HG02885 (cell line): ENCODE measurements at regions not wholly inside any gene's neighbourhood (a gene's known extent, or its start where the extent isn't known, plus 50 kb on each side); places are given as distances from the start of the nearest gene placed in this dataset.

ENCODE experiments used
- ATAC-seq: cut with Tn5 transposase; IDR thresholded peaks from one replicate; pipeline ENCODE4 v1.9.1; 2021; ENCODE audit warnings: mild to moderate bottlenecking; ENCODE audit not compliant: unreplicated experiment, poor library complexity

DNA sequence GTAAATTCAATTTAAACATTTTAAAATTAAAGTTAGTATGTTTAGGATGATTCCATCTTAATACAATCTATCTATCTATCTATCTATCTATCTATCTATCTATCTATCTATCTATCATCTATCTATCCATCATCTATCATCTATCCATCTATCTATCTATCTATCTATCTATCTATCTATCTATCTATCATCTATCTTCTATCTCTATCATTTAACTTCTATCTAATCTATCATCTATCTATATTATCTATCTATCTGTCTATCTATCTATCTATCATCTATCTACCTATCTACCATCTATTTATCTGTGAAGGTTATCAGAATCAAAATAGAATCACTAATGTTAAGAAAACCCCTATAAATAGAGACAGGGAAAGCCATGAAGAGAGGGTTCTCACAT is 78.3 kb downstream of the RAMP3 start:
- no peak for ATAC-seq

DNA sequence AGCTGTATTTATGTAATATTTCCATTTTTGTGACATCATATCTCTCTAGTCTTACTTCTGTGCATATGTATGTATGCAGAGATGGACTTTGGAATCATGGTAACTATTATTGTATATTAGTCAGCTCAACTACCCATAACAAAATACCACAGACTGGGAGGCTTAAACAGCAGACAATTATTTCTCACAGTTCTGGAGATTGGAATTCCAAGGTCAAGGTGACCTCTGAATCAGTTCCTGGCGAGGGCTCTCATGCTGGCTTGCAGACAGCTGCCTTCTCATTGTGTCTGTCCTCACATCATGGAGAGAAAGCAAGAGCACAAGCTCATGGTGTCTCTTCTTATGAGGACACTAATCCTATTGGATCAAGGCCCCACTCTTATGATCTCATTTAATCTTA is 79.1 kb downstream of the RAMP3 start:
- ATAC-seq = no peak

DNA sequence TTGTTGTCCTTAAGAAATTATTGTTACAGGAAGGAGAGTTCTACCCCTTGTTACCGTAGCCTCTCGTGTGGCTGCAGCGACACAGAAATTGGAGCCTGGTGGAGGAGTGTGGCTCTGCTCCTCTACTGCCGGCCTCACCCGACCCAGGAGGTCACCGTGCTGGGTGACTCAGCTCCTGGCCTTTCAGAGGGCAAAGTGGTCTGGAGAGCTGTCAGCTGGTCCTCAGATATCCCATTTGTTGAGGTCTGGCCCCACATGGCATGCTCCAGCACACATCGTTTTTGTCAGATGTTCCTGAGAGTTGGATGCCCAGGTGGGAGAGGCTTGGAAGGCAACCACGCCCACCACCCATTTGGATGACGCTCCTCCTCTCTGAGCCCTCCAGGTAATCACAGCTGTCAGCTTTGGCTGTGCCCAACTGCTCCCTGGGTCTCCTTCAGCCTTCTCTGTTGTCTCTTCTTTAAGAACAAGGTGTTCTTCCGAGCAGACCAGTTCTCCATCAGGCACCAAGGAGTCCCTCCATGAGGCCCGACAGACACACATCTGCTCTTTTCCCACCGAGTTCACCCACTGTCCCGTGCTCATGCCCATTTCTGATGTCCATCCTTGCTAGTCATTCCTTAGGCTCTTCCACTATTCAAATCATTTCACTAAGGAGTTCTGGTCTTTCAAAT is 80.3 kb downstream of the RAMP3 start:
- no peak for ATAC-seq

DNA sequence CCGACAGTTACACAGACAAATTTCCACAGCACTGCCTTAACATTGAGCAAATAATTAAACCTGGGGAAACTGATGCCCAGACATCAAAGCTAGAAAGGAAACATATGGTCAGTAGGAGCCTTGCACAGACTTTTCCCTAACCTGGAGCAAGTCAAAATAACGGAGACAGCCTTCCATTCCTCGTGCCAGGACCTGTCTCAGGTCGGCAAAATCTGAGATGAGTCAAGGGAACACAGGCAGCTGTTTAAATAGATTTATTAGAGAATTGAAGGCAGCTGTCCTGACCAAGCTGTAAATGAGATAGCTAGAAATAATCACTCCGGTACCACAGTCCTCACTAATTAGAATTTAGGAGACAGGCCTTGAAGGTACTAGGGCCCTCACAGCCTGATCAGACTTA is 81.2 kb downstream of the RAMP3 start:
- ATAC-seq = no peak

DNA sequence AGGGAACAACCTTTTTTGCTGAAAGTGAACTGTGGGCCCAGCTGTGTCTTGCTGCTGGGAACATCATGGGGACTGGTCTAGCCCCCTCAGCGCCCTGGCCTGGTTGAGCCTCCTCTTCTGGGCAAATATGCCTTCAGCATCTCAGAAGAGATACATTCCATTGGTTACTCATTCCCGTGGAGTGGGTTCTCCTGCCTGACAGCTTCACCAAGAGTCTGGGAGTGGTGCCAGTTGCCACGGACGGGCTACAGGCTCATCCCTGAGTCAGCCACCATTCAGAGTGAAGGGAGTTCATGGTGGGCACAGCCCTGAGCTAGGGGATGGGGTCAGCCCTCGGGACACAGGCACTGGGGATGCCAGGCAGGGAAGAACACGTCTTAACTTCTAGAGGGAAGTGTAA is 81.9 kb downstream of the RAMP3 start:
- no peak for ATAC-seq

DNA sequence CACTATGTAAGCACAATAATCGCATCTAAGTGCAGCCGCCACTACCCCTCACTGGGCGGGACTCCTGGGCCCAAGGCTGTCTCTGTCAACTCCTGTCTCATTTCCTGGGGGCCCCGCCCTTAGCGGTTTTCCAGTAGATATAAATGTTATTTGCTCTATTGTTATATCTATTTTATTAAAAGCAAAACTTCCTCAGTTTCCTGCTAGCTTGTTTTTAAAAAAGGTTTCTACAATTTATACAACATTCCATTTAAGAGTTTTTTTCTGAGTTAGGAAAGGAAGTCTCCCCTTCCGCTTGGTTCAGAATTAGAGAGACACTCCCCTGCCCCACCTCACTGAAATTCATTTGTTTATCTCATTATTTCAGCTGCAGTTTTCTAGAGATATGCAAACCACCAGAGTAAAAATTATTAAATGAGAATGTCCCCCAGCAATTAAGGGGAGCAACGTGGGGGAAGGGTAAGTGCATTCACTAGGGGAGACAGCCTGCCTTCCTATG is 82.7 kb downstream of the RAMP3 start:
- ATAC-seq = no peak

DNA sequence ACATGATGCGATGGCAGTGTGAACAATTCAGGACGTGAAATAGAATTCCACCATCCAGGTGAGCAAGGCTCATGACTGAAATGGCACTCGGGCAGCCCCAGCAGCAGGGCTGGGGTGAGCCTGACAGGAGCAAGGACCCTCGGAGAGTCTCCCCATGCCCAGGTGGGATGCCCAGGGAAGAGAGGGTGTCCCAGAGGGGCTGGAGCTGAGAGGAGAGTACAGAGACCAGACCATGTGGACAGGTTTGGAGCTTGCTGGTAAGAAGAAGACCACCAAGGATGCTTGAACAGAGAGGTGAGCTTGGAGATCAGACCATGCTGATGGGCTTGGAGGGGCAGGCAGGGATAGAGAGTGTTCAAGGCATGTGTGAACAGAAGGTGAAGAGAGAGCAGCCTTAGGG is 83.3 kb downstream of the RAMP3 start:
- ATAC-seq = no peak

DNA sequence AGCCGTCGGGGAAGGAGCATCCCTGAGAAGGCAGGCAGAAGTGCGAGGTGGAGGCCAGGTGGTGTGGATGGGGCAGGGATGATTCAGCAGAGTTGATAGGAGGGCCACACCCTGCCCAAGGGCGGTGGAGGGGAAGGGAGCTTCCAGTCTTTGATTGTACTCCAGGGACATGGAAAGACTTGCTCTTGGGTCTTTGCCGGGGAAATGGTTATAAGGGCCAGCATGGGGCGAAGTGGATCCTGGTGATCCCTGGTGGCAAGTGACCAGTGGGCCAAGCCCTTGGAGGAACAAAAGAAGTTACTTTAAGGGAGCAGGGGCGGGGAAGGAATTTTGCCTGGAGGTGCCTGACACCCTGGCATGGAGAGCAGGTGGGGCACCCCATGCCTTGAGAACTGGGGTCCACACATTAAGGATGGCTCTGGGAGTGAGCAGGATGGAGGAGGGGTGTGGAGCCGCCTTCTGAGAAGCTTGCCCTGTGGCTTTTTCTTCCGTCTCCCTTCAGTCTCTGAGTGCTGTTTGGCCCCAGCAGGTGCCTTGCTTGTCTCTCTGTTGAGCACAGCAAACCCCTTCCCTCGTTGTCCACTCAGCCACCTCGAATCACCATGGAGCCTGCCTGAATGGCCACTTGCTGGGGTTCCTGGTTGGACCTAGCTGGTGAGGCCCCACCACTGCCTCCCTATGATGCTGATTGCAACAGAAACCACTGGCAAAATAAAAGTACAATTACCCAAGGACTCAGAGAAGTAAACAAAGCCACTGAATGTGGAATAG is 83.9 kb downstream of the RAMP3 start:
- ATAC-seq = no peak

DNA sequence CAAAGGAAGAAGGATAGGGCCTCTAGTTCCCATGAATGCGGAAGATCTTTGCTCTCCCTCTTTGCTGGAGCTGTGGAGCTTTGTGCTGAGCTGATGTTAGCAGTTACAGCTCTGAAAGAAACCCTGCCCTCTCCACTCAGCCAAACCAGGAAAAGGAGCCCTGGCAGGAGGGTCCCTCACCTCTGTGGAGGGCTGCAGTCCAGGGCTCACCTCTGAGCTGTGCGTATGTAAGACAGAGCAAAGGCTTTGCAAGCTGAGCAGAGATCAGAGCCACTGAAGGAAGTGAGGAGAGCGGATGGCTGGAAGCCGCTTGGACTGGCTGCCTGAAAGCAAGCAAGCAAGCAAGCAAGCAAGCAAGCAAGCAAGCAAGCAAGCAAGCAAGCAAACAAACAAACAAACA is 84.7 kb downstream of the RAMP3 start:
- no peak for ATAC-seq

DNA sequence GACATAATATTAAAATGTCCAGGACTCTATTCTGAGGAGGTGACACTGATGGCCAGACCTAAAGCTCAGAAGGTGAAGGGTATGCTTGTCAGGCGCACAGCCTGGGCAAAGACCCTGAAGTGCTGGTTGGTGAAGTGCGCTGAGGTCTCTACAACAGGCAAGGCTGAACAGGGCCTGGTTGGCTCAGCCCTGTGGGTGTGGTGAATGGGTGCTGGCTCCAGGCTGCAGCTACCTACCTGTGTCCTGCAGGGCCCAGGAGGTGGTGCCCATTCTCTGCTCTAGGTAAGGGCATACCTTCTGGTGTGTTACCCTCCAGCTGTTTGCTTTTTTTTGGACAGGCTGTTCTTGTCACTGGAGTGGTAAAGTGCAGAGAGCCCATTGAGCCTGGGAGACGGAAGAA is 85.1 kb downstream of the RAMP3 start:
- no peak for ATAC-seq

DNA sequence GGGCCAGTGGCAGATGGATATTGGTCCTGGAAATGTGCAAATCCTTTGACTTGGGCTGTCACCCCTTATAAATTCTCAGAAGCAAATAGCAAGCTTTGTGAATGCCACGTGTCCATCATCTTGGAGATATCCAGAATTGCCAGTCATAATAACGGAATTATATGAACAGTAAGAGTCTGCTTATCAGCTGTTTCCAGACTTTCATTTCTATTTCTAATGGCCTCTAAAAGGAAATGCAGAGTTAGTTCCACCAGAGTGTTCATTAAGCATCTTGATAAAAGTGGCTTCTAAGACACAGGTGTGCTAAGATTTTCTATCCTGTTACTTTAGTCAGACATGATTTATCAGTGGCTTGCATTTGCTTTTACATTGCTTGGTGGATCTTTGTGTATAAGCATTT is 87.4 kb downstream of the RAMP3 start:
- no peak for ATAC-seq

DNA sequence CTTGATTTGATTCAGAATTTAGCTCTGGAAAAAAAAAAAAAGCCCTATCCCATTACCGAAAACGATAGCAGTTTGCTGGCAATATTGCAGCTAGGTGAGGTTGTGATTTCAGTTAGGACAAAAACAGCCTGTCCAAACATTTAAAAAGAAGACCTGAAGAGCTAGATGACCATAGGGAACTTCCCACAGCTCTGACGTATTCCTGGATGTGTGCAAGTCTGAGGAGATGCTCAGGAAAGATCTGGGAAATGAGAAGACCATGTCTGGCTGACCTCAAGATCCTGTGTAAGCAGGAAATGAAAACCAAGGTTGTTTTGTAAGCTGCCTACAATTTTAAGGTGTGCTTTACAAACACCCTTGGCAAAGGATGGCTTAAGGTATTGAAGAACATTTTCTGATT is 88.7 kb downstream of the RAMP3 start:
- no peak for ATAC-seq

DNA sequence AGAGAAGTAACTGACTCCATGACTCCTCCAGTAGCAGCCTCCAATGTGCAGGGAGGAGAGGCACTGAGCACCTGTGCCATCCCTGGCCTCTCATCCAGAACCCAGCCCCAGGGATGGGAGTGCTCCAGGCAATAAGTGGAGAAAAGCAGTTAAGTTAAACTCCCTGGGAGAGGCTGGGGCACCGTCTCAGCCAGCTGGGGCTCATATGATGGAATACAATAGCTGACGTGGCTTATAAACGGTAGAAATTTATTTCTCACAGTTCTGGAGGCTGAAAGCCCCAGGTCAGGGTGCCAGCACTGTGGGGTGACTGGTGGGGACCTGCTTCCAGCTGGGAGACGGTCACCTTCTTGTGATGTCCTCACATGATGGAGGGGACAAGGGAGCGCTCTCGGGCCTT is 94.7 kb downstream of the RAMP3 start:
- ATAC-seq = no peak

DNA sequence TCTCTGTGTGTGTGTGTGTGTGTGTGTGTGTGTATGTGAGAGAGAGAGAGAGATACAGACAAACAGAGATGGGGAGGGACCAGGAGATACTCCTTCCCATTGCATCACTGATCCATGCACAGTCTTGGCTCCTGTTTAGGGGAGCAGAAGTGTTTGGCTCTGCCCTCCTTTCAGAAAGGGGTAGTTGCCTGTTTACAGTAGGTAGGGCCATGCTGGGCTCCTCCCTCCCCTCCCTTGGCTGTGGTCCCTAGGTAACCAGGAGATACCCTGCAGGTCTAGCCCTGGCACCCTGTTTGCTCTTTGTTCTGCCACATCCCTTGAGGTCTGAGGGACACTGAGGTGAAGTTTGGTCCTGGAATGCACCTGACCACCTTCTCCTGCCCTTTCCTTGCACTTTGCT is 95.3 kb downstream of the RAMP3 start:
- ATAC-seq = no peak

DNA sequence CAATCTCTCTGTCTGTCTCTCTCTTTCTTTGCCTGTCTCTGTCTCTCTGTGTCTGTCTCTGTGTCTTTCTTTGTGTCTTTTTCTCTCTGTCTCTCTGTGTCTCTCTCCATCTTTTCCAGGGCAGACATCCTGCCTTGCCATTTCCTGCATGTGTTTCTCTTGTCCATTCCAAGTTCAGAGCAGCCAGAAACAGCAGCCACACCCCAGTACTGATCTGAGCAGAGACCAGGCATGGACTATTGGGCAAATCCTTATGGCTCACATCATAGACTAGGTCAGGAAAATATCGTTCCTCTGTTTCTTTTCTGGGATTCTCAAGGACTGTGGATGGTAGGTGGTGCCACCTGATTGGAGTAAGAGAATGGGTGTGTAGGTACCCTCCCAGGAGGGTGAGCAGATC is 95.8 kb downstream of the RAMP3 start:
- no peak for ATAC-seq

DNA sequence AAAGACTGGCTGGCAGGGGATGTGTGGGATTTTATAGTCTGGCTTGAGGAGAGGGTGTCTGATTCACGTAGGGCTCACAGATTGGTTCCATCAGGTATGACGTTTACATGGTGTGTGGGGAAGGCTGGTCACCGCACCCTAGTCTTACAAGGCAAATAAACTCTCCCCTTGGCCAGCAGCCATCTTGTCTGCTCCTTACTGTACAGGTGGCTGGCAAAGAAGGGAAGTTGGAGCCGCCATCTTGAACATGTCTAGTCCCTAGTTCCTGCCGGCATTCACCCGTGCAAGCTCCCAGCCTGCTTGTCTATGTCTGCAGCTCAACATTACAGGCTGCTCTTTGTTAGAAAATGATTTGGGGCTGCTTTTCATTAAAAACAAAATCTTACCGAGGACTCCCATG is 97.6 kb downstream of the RAMP3 start:
- no peak for ATAC-seq

DNA sequence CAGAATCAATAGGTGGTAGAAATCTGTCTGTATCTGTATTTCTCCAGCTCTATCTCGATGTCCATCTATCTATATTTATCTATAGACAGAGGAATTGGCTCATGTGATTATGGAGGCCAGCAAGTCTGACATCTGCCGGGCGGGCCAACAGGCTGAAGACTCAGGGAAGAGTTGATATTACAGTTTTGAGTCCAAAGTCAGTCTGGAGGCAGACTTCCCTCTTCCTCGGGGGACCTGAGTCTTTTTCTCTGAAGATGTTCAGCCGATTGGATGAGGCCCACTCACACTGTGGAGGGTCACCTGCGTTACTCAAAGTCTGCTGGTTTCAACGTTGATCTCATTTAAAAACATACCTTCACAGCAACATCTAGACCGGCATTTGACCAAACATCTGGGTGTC is 98.7 kb downstream of the RAMP3 start:
- no peak for ATAC-seq

DNA sequence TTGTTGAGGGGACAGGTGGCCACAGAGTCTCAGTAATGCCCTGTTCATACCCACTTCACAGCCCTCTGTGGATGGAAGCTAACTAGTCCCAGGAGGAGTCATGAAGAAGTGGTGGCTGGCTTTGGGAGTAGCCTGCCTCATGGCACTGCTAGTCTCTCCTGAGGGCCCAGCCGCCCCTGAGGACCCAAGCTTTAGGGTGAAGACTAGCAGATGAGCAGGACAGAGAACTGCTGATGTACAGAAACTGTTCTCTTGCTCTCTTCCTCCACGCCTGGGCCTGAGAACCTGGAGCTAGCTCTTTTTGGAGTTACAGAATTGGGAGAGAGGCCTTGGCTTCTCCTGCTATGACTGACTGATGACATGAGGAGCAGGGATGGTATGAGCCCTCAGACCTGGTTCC is 99.2 kb downstream of the RAMP3 start:
- ATAC-seq = no peak

DNA sequence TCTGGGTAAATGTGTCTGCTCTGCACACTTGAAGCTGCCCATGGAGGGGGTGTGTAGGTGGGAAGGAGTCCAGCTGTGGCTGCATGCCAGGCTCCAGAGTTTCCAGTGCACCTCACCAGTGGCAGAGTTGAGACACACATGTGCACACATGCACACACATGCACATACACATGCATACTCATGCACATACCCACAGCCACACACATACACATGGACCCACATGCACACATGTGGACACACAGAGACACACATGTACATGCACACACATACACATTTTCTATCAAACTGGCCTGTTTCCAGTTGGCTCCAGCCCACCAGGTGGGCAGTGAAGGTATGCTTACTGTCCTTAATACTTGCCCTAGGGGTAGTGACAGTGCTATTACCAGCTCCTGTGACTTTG is 99.7 kb downstream of the RAMP3 start:
- no peak for ATAC-seq

DNA sequence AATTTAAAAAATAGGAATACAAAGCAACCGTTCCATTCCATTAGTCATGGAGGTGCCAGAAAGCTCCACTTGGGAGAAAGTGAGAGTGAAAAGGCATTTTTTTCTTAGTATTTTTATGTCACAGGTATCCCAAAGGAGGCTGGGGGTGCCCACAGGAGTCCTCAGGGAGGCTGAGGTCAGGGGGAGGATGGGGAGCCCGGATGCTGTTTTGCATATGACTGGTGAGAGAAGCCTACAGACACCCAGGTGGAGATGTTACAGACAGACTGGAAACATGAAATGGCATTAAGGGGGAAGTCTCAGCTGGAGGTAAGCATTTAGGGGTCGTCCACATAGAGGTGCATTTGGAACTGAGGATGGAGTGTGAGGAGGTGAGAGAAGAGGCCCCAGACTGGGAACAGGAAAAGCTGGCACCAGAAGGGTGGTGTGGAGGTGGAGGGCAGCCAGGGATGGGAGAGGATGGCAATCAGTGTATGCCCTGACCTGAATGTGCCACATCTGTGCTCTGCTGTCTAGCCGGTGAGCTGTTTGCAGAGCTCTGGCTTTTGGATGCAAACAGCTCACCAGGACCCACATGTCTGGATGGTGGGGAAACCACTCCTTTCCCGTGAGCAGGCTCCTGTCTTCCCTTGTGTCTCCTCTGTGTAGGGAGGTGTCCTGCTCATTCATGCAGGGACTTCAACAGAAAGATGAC is 101.1 kb downstream of the RAMP3 start:
- peak; percentile 52 for ATAC-seq

DNA sequence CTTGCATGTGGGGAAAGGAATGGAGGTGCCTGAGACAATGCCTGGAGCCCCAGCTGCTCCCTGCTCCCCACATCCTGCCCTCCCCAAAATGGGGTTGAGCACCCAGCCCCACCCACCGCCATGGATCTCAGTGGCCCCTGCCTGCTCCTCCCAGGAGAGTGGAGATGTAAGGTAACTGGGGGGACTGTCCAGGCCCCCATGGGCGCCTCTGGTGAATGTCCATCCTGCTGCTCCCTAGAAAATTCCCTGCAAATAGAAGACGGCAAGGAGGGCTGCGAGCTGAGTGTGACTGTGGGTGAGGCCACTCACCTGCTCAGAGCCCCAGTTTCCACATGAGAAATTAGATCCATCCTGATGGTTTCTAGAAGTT is 101.6 kb downstream of the RAMP3 start:
- no peak for ATAC-seq
